ENCODE measurements at regions not wholly inside any gene's neighbourhood (a gene's known extent, or its start where the extent isn't known, plus 50 kb on each side); places are given as distances from the start of the nearest gene placed in this dataset.

DNA sequence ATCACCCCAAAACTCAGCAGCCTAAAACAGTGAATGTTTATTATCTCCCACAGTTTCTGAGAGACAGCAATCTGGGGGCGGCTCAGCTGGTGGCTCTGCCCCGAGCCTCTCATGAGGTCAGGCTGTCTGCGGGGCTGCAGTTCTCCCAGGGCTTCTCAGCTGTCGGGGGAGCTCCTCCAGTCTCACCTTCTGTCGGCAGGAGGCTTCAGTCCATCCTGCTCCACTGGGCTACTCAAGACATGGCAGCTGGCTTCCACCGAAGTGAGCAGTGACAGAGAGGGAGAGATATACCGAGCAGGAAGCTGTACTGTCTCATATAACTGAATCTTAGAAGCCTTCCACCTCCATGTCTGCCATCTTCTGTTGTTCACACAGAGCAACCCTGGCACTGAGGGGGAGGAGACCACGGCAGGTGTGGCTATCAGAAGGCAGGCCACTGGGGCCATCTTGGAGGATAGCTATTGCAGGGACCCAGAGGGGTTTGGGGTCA is 72.8 kb upstream of the ITGA11 start:
- H3K36me3 ChIP-seq (replicated peaks in 1 of 2; ENCODE audit: control insufficient read depth in 1 of 2, insufficient read depth in 2 of 2, low read length in 1 of 2) = no peaks in the 10 kb centered on the region
- no peak overlapping the region; the same call in 1 of the 2 replicates for H2AFZ ChIP-seq (ENCODE audit: low read depth)
- DNase-seq = no peak
- no peaks in the 10 kb centered on the region for H4K20me1 ChIP-seq (ENCODE audit: insufficient read depth)
- H3F3A ChIP-seq (replicated peaks; ENCODE audit: insufficient read depth) = no peaks in the 10 kb centered on the region
- H3K9me3 ChIP-seq = no peaks in the 10 kb centered on the region
- CTCF ChIA-PET = interaction anchor here (0.6 to 1.5 kb wide), 5 partner anchors 10 to 420 kb away, joined by 3 to 9 read pairs (median 3); no protein-coding TSS in a partner anchor
- 64% methylated on average over 7 of the region's 8 CpGs for WGBS (ENCODE audit: low lambda C conversion rate)
- POLR2A ChIA-PET = no interaction called here
- no peak overlapping the region for H3K9ac ChIP-seq
- H3K4me3 ChIP-seq (ENCODE audit: low read depth in 2 of 2, low read length in 1 of 2) = no peak overlapping the region
- H3K9me2 ChIP-seq = no peaks in the 10 kb centered on the region
- no peaks in the 10 kb centered on the region for H3K79me2 ChIP-seq (ENCODE audit: insufficient read depth)
- H3K4me2 ChIP-seq = no peak overlapping the region
- no peaks in the 10 kb centered on the region for H3K27me3 ChIP-seq (ENCODE audit: insufficient read depth)
- no peak overlapping the region for H3K27ac ChIP-seq (ENCODE audit: low read depth in 2 of 2, low read length in 1 of 2)
- TF ChIP-seq SMC3 (IDR thresholded peaks at IDR 0.05; ENCODE audit: low read depth, low read length) (no peak), TAF1 (IDR thresholded peaks at IDR 0.05; ENCODE audit: borderline replicate concordance, low read depth, low read length) (no peak), EP300 (IDR thresholded peaks at IDR 0.05; ENCODE audit: borderline replicate concordance in 1 of 2, low read depth in 1 of 2, low read length in 1 of 2) (no peak), POLR2AphosphoS5 (IDR thresholded peaks at IDR 0.05; ENCODE audit: low read depth, low read length) (no peak), NFIC (IDR thresholded peaks at IDR 0.05; ENCODE audit: borderline replicate concordance) (no peak)
- TF ChIP-seq, protein P1, sequence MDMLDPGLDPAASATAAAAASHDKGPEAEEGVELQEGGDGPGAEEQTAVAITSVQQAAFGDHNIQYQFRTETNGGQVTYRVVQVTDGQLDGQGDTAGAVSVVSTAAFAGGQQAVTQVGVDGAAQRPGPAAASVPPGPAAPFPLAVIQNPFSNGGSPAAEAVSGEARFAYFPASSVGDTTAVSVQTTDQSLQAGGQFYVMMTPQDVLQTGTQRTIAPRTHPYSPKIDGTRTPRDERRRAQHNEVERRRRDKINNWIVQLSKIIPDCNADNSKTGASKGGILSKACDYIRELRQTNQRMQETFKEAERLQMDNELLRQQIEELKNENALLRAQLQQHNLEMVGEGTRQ (IDR thresholded peaks at IDR 0.05; ENCODE audit: borderline replicate concordance, low read depth, low read length) = no peak
- H3K4me1 ChIP-seq (ENCODE audit: control insufficient read depth in 1 of 2, insufficient read depth in 2 of 2, low read depth in 1 of 2, low read length in 1 of 2) = no peaks in the 10 kb centered on the region

DNA sequence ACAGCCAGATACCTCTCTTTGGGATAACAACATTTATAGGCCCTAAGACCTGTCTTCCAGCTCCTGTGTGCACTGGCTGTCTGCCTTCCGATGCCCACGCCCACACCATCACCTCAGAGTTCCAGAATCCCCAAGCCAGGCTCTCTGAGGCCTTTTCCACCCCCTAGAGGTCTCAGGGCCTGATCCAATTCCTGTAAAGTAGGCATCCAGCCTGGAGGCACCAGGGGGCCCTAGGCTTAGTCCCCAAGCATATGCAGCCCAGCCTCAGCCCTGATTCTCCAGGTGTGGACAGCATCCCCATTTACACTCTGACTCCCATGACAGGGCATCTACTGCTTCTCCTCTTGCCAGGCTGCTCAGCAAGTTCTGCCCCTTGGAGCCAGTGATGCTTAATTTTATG is 72.7 kb upstream of the CORO2B start:
- H3K4me1 ChIP-seq (ENCODE audit: control insufficient read depth in 1 of 2, insufficient read depth in 2 of 2, low read depth in 1 of 2, low read length in 1 of 2) = no peaks in the 10 kb centered on the region
- H2AFZ ChIP-seq (ENCODE audit: low read depth) = no peak overlapping the region
- TF ChIP-seq EP300 (IDR thresholded peaks at IDR 0.05; ENCODE audit: borderline replicate concordance in 1 of 2, low read depth in 1 of 2, low read length in 1 of 2) (no peak), RFX5 (IDR thresholded peaks at IDR 0.05; ENCODE audit: low read length) (no peak), NFIC (IDR thresholded peaks at IDR 0.05; ENCODE audit: borderline replicate concordance) (no peak), RAD21 (IDR thresholded peaks at IDR 0.05; ENCODE audit: low read length) (no peak), SMC3 (IDR thresholded peaks at IDR 0.05; ENCODE audit: low read depth, low read length) (no peak), FOXJ3 (CRISPR knock-in tag; IDR thresholded peaks at IDR 0.05) (no peak), FOSL2 (IDR thresholded peaks at IDR 0.05; ENCODE audit: borderline replicate concordance, low read depth) (no peak), CHD2 (IDR thresholded peaks at IDR 0.05; ENCODE audit: low read length, partially characterized antibody) (no peak), GATA2 (CRISPR knock-in tag; IDR thresholded peaks at IDR 0.05) (no peak), TCF12 (IDR thresholded peaks at IDR 0.05) (no peak), RXRA (IDR thresholded peaks at IDR 0.05; ENCODE audit: borderline replicate concordance, low read depth) (no peak), NRF1 (IDR thresholded peaks at IDR 0.05; ENCODE audit: low read depth, low read length) (no peak), RCOR1 (IDR thresholded peaks at IDR 0.05; ENCODE audit: low read length) (no peak)
- TF ChIP-seq, protein P2, sequence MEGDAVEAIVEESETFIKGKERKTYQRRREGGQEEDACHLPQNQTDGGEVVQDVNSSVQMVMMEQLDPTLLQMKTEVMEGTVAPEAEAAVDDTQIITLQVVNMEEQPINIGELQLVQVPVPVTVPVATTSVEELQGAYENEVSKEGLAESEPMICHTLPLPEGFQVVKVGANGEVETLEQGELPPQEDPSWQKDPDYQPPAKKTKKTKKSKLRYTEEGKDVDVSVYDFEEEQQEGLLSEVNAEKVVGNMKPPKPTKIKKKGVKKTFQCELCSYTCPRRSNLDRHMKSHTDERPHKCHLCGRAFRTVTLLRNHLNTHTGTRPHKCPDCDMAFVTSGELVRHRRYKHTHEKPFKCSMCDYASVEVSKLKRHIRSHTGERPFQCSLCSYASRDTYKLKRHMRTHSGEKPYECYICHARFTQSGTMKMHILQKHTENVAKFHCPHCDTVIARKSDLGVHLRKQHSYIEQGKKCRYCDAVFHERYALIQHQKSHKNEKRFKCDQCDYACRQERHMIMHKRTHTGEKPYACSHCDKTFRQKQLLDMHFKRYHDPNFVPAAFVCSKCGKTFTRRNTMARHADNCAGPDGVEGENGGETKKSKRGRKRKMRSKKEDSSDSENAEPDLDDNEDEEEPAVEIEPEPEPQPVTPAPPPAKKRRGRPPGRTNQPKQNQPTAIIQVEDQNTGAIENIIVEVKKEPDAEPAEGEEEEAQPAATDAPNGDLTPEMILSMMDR (IDR thresholded peaks at IDR 0.05) = no peak
- TF ChIP-seq, protein P3, sequence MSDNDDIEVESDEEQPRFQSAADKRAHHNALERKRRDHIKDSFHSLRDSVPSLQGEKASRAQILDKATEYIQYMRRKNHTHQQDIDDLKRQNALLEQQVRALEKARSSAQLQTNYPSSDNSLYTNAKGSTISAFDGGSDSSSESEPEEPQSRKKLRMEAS (IDR thresholded peaks at IDR 0.05; ENCODE audit: low read depth) = no peak
- no peak for DNase-seq
- no peak overlapping the region for H3K27ac ChIP-seq (ENCODE audit: low read depth in 2 of 2, low read length in 1 of 2)
- H3K36me3 ChIP-seq (replicated peaks in 1 of 2; ENCODE audit: control insufficient read depth in 1 of 2, insufficient read depth in 2 of 2, low read length in 1 of 2) = no peaks in the 10 kb centered on the region
- no peaks in the 10 kb centered on the region for H3K9me3 ChIP-seq
- H3K4me3 ChIP-seq (ENCODE audit: low read depth in 2 of 2, low read length in 1 of 2) = no peak overlapping the region
- CTCF ChIA-PET = interaction anchor here (0.6 to 1.6 kb wide), 3 partner anchors 11 to 406 kb away, joined by 3 to 4 read pairs (median 3); no protein-coding TSS in a partner anchor
- WGBS (ENCODE audit: low lambda C conversion rate) = 82% methylated on average over 2 of the region's 2 CpGs
- no peak overlapping the region for H3K9ac ChIP-seq
- no peaks in the 10 kb centered on the region for H3K79me2 ChIP-seq (ENCODE audit: insufficient read depth)
- H4K20me1 ChIP-seq (ENCODE audit: insufficient read depth) = no peaks in the 10 kb centered on the region
- POLR2A ChIA-PET = no interaction called here
- no peak overlapping the region for H3K4me2 ChIP-seq
- no peaks in the 10 kb centered on the region for H3F3A ChIP-seq (replicated peaks; ENCODE audit: insufficient read depth)
- H3K9me2 ChIP-seq = no peaks in the 10 kb centered on the region
- no peaks in the 10 kb centered on the region for H3K27me3 ChIP-seq (ENCODE audit: insufficient read depth)

Measured in SK-N-SH (cell line).